H1 (cell line): ENCODE measurements at regions not wholly inside any gene's neighbourhood (a gene's known extent, or its start where the extent isn't known, plus 50 kb on each side); places are given as distances from the start of the nearest gene placed in this dataset.

Experiments used
- CTCF ChIA-PET: fragments of 300-600 bp; sonication (Branson Sonifier 250); formaldehyde crosslinking; loops from one replicate; lab custom pipeline; 2021; ENCODE audit not compliant: partially characterized antibody; lab: Charles Lee
- POLR2A ChIA-PET: fragments of 300-600 bp; sonication (Branson Sonifier 250); formaldehyde crosslinking; loops from one replicate; lab custom pipeline; 2021; ENCODE audit warnings: inconsistent platforms; ENCODE audit not compliant: partially characterized antibody; lab: Charles Lee
- DNase-seq, 2 experiments: peaks; one replicate each; pipeline versions ENCODE4 v3.0.0 to v3.0.0-alpha.2; 2010 to 2022; ENCODE audit warnings: low spot score in 2 of 2, low read depth in 1 of 2, mixed read lengths in 1 of 2
- FAIRE-seq: peaks from 2 replicates; lab custom pipeline; 2011; peaks lifted over from hg19 to GRCh38; lab: Jason Lieb, UNC
- H2AFZ ChIP-seq: 2 replicates; pipeline ENCODE4 v1.8.1; 2012; ENCODE audit warnings: low read length, inconsistent platforms
- H2AK5ac ChIP-seq: 2 replicates; pipeline ENCODE4 v1.6.1; 2013; ENCODE audit warnings: low read depth, low read length
- H2BK120ac ChIP-seq: replicated peaks from 2 replicates; pipeline ENCODE3; 2013; ENCODE audit warnings: low read depth, low read length, inconsistent platforms
- H2BK12ac ChIP-seq: 2 replicates; pipeline ENCODE4 v1.6.1; 2013; ENCODE audit warnings: low read depth, low read length
- H2BK15ac ChIP-seq: 2 replicates; pipeline ENCODE4 v1.6.1; 2013; ENCODE audit warnings: low read length
- H2BK20ac ChIP-seq: 2 replicates; pipeline ENCODE4 v1.6.1; 2013; ENCODE audit warnings: low read length
- H2BK5ac ChIP-seq: 2 replicates; pipeline ENCODE4 v1.6.1; 2013; ENCODE audit warnings: low read depth, low read length
- H3K14ac ChIP-seq: 2 replicates; pipeline ENCODE4 v1.6.1; 2013; ENCODE audit warnings: inconsistent platforms; ENCODE audit not compliant: insufficient read length
- H3K18ac ChIP-seq: 2 replicates; pipeline ENCODE4 v1.6.1; 2013; ENCODE audit warnings: low read length; ENCODE audit errors: extremely low read depth
- H3K23ac ChIP-seq: 2 replicates; pipeline ENCODE4 v1.6.1; 2013; ENCODE audit warnings: inconsistent platforms; ENCODE audit not compliant: insufficient read length
- H3K23me2 ChIP-seq: 2 replicates; pipeline ENCODE4 v1.6.1; 2013; ENCODE audit warnings: low read depth, low read length
- H3K27ac ChIP-seq: 2 replicates; pipeline ENCODE4 v1.6.1; 2011; ENCODE audit warnings: low read depth, low read length, inconsistent platforms
- H3K27me3 ChIP-seq, 4 experiments: replicated peaks in 1 of 4; 1 replicate in 1 of 4; 2 replicates in 3 of 4; pipeline versions ENCODE4 v1.6.1 to v1.8.1; 2011 to 2013; ENCODE audit warnings: low read length in 3 of 4, mild to moderate bottlenecking in 3 of 4, inconsistent platforms in 2 of 4, mixed read lengths in 2 of 4, moderate library complexity in 1 of 4; ENCODE audit not compliant: control insufficient read depth in 3 of 4, insufficient read depth in 3 of 4; ENCODE audit errors: extremely low read depth in 1 of 4
- H3K36me3 ChIP-seq, 4 experiments: 2 replicates each; pipeline versions ENCODE4 v1.6.1 to v1.8.1; 2011 to 2013; ENCODE audit warnings: mild to moderate bottlenecking in 4 of 4, low read length in 3 of 4, moderate library complexity in 2 of 4, control low read depth in 1 of 4, inconsistent platforms in 1 of 4; ENCODE audit not compliant: insufficient read depth in 4 of 4, control insufficient read depth in 2 of 4
- H3K4ac ChIP-seq: replicated peaks from 2 replicates; pipeline ENCODE3; 2013; ENCODE audit warnings: low read length, low read depth, mixed read lengths, inconsistent platforms; ENCODE audit not compliant: insufficient read length
- H3K4me1 ChIP-seq, 4 experiments: replicated peaks in 1 of 4; 1 replicate in 1 of 4; 2 replicates in 3 of 4; pipeline versions ENCODE4 v1.6.1 to v1.8.1; 2011 to 2013; ENCODE audit warnings: low read length in 3 of 4, inconsistent platforms in 2 of 4, mixed read lengths in 1 of 4; ENCODE audit not compliant: insufficient read depth in 4 of 4, control insufficient read depth in 3 of 4
- H3K4me2 ChIP-seq, 2 experiments: 2 replicates each; pipeline versions ENCODE4 v1.6.1 to v1.8.1; 2011 to 2013; ENCODE audit warnings: low read depth in 2 of 2, low read length in 2 of 2, control low read depth in 1 of 2, inconsistent platforms in 1 of 2, mild to moderate bottlenecking in 1 of 2; ENCODE audit not compliant: insufficient read depth in 1 of 2
- H3K4me3 ChIP-seq, 4 experiments: fragments of 200-600, 300-600 bp in 1 of 4; sonication (generic), shearing (Covaris generic), sonication (Bioruptor Twin) in 1 of 4; 2 replicates each; pipeline versions ENCODE4 v1.5.1 to v1.8.1; 2011 to 2016; ENCODE audit warnings: low read length in 4 of 4, low read depth in 3 of 4, control low read depth in 2 of 4, inconsistent platforms in 2 of 4, mild to moderate bottlenecking in 2 of 4, mixed read lengths in 1 of 4, moderate library complexity in 1 of 4; ENCODE audit not compliant: insufficient read depth in 2 of 4; ENCODE audit errors: extremely low read depth in 1 of 4
- H3K56ac ChIP-seq: replicated peaks from 2 replicates; pipeline ENCODE3; 2013; ENCODE audit warnings: low read depth, mild to moderate bottlenecking, mixed read lengths, low read length, inconsistent platforms; ENCODE audit not compliant: insufficient read length
- H3K79me1 ChIP-seq: 2 replicates; pipeline ENCODE4 v1.6.1; 2013; ENCODE audit warnings: low read depth, low read length, control low read depth
- H3K79me2 ChIP-seq, 2 experiments: 2 replicates each; pipeline versions ENCODE4 v1.6.1 to v1.8.1; 2012 to 2013; ENCODE audit warnings: low read length in 2 of 2, mild to moderate bottlenecking in 2 of 2, inconsistent platforms in 1 of 2; ENCODE audit not compliant: insufficient read depth in 2 of 2, control insufficient read depth in 1 of 2
- H3K9ac ChIP-seq, 4 experiments: replicated peaks in 1 of 4; 1 replicate in 1 of 4; 2 replicates in 3 of 4; pipeline versions ENCODE4 v1.6.1 to v1.8.1; 2011 to 2013; ENCODE audit warnings: low read depth in 3 of 4, low read length in 3 of 4, control low read depth in 2 of 4, mild to moderate bottlenecking in 2 of 4, moderate library complexity in 2 of 4, inconsistent platforms in 1 of 4; ENCODE audit errors: extremely low read depth in 1 of 4
- H3K9me3 ChIP-seq, 2 experiments: 2 replicates each; pipeline versions ENCODE4 v1.6.1 to v1.8.1; 2012 to 2013; ENCODE audit warnings: mild to moderate bottlenecking in 2 of 2, moderate library complexity in 2 of 2, control low read depth in 1 of 2, inconsistent platforms in 1 of 2, low read depth in 1 of 2, low read length in 1 of 2, mixed read lengths in 1 of 2; ENCODE audit not compliant: insufficient read depth in 2 of 2
- H4K20me1 ChIP-seq, 2 experiments: replicated peaks in 1 of 2; 2 replicates each; pipeline versions ENCODE3 to v1.8.1; 2011 to 2013; ENCODE audit warnings: inconsistent platforms in 2 of 2, low read length in 2 of 2, mild to moderate bottlenecking in 1 of 2; ENCODE audit not compliant: insufficient read depth in 2 of 2, control insufficient read depth in 1 of 2
- H4K5ac ChIP-seq: 2 replicates; pipeline ENCODE4 v1.6.1; 2013; ENCODE audit warnings: low read length, low read depth, mixed read lengths, inconsistent platforms; ENCODE audit not compliant: insufficient read length
- H4K8ac ChIP-seq: 2 replicates; pipeline ENCODE4 v1.8.0; 2013; ENCODE audit warnings: mild to moderate bottlenecking, moderate library complexity, low read length, inconsistent platforms; ENCODE audit not compliant: insufficient read depth; ENCODE audit errors: extremely low read depth
- H4K91ac ChIP-seq: replicated peaks from 2 replicates; pipeline ENCODE3; 2013; ENCODE audit warnings: low read length, mixed read lengths, inconsistent platforms; ENCODE audit not compliant: insufficient read length
- ASH2L ChIP-seq: fragments of 200-600, 300-600 bp; sonication (generic); IDR thresholded peaks from one replicate; pipeline ENCODE4 v1.7.1; 2017; ENCODE audit warnings: low read length
- MAFK ChIP-seq: IDR thresholded peaks from 2 replicates; pipeline ENCODE4 v1.6.1; 2012; ENCODE audit warnings: low read depth, mild to moderate bottlenecking, improper control_type of control experiment, low read length
- TCF12 ChIP-seq: IDR thresholded peaks from 2 replicates; pipeline ENCODE4 v1.6.1; 2011; ENCODE audit warnings: low read depth, mild to moderate bottlenecking, low read length
- ZNF274 ChIP-seq: IDR thresholded peaks from 2 replicates; pipeline ENCODE4 v1.7.0; 2012; ENCODE audit warnings: low read length, borderline replicate concordance; ENCODE audit errors: extremely low read depth
- WGBS, 2 experiments: shearing (Covaris generic) in 1 of 2; methylation state at CpG; one replicate each; pipeline versions ENCODE4 v1.1.6 to v1.1.7; 2013 to 2015; ENCODE audit warnings: low lambda C conversion rate in 2 of 2, mixed read lengths in 2 of 2, inconsistent platforms in 1 of 2, low coverage in 1 of 2, missing lambda C conversion rate in 1 of 2; ENCODE audit not compliant: insufficient replicate concordance in 2 of 2, insufficient coverage in 1 of 2, insufficient read length in 1 of 2; ENCODE audit errors: extremely low coverage in 1 of 2, missing lambda C conversion rate in 1 of 2; 5-methylcytosine and 5-hydroxymethylcytosine counted together
- TF ChIP-seq, protein P1 (sequence below): IDR thresholded peaks from 2 replicates; pipeline ENCODE4 v1.6.1; 2011; ENCODE audit warnings: low read length, improper control_type of control experiment

DNA sequence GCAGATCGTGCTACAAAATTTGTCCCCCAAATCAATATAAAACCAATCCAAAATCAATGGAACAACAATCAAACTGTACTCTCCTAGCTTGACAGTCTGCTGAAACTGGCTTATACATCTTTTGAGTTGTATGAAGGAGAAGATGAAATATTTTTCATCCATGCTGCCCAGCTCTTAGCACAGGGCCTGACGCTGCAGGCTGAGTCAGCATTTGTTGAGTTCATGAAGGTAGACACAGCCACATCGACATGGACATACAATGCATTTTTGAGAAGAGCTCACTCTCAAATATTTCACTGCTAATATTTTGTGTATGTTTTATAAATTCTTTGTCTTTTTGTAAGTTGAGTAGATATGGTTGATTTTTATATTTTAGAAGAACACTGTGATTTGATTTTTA, 327.3 kb downstream of the OTOL1 start:
- Histone ChIP-seq H4K20me1 (no peaks in the 10 kb centered on the region), H3K14ac (no peak overlapping the region), H3K9me3 (no peaks in the 10 kb centered on the region), H4K8ac (no peak overlapping the region), H3K4ac (no peak overlapping the region), H4K5ac (no peak overlapping the region), H3K4me1 (no peaks in the 10 kb centered on the region), H2BK120ac (no peak overlapping the region), H3K23ac (no peak overlapping the region), H3K56ac (no peak overlapping the region), H2BK12ac (no peak overlapping the region), H3K36me3 (no peaks in the 10 kb centered on the region), H3K79me2 (no peaks in the 10 kb centered on the region), H4K91ac (no peak overlapping the region), H3K4me3 (no peak overlapping the region), H2BK5ac (no peak overlapping the region), H2AK5ac (no peak overlapping the region), H3K27ac (no peak overlapping the region), H3K9ac (no peak overlapping the region), H2AFZ (peak overlapping the region; percentile 30; the same call in 1 of the 2 replicates), H3K18ac (no peak overlapping the region), H2BK15ac (no peak overlapping the region), H2BK20ac (no peak overlapping the region), H3K23me2 (no peaks in the 10 kb centered on the region; the same call in 1 of the 2 replicates), H3K4me2 (no peak overlapping the region), H3K27me3 (no peaks in the 10 kb centered on the region), H3K79me1 (no peaks in the 10 kb centered on the region)
- DNase-seq (no peak), FAIRE-seq (no peak)
- 87% methylated on average over 3 of the region's 3 CpGs; no CpG with 5 or more reads in 1 of the 2 experiments for whole genome bisulfite sequencing, 2 experiments
- TF ChIP-seq, protein P1, sequence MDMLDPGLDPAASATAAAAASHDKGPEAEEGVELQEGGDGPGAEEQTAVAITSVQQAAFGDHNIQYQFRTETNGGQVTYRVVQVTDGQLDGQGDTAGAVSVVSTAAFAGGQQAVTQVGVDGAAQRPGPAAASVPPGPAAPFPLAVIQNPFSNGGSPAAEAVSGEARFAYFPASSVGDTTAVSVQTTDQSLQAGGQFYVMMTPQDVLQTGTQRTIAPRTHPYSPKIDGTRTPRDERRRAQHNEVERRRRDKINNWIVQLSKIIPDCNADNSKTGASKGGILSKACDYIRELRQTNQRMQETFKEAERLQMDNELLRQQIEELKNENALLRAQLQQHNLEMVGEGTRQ = no peak
- no peak for TF ChIP-seq TCF12
- TF ChIP-seq MAFK = peak; percentile 50; the same call in 1 of the 2 replicates
- no peak for TF ChIP-seq ZNF274
- TF ChIP-seq ASH2L = no peak
- ChIA-PET CTCF (no interaction called here), POLR2A (no interaction called here)
